ENCODE measurements at regions not wholly inside any gene's neighbourhood (a gene's known extent, or its start where the extent isn't known, plus 50 kb on each side); places are given as distances from the start of the nearest gene placed in this dataset.
"Not testable (repeated sequence)": the region's sequence is repeated elsewhere in the genome, so short reads cannot be mapped to it uniquely, and the experiment has no call there.

- TF ChIP-seq CTCF (conservative IDR thresholded peaks at IDR 0.05 in 1 of 2, IDR thresholded peaks at IDR 0.05 in 1 of 2; ENCODE audit: low read depth in 1 of 2, low read length in 2 of 2); EZH2 (IDR thresholded peaks at IDR 0.05; ENCODE audit: low read length, missing control alignments): not testable (repeated sequence)
These were observed 322.7 kb upstream of the TNRC6C start for GRCh38 chr17:77635785-77636184.
